ENCODE measurements at regions not wholly inside any gene's neighbourhood (a gene's known extent, or its start where the extent isn't known, plus 50 kb on each side); places are given as distances from the start of the nearest gene placed in this dataset.
"Not testable (repeated sequence)": the region's sequence is repeated elsewhere in the genome, so short reads cannot be mapped to it uniquely, and the experiment has no call there.

- DNase-seq = no peak
Observed at GRCh38 chr6:99808992-99809391, 185.0 kb downstream of the MCHR2 start.

- DNase-seq = no peak
Observed at GRCh38 chr6:99810295-99810694, 183.7 kb downstream of the MCHR2 start.

- no peak for DNase-seq
Observed at GRCh38 chr6:99810942-99811620, 182.9 kb downstream of the MCHR2 start.

GRCh38 chr6:99811636-99812035, 182.4 kb downstream of the MCHR2 start:
- DNase-seq = no peak

- DNase-seq = no peak
Observed at GRCh38 chr6:99813565-99813964, 180.5 kb downstream of the MCHR2 start.

GRCh38 chr6:99814230-99814928, 179.6 kb downstream of the MCHR2 start:
- no peak for DNase-seq

- DNase-seq = no peak
Observed at GRCh38 chr6:99816795-99817194, 177.2 kb downstream of the MCHR2 start.

GRCh38 chr6:99818161-99818560, 175.9 kb downstream of the MCHR2 start:
- no peak for DNase-seq

GRCh38 chr6:99819853-99820252, 174.2 kb downstream of the MCHR2 start:
- DNase-seq = no peak

- DNase-seq = no peak
Observed at GRCh38 chr6:99821164-99821563, 172.9 kb downstream of the MCHR2 start.

- no peak for DNase-seq
Observed at GRCh38 chr6:99822741-99823512, 171.1 kb downstream of the MCHR2 start.

GRCh38 chr6:99823513-99824235, 170.3 kb downstream of the MCHR2 start:
- DNase-seq = not testable (repeated sequence)

- no peak for DNase-seq
Observed at GRCh38 chr6:99833034-99833433, 161.0 kb downstream of the MCHR2 start.

- DNase-seq = no peak
Observed at GRCh38 chr6:99836471-99836870, 157.6 kb downstream of the MCHR2 start.

- no peak for DNase-seq
Observed at GRCh38 chr6:99838607-99839006, 155.4 kb downstream of the MCHR2 start.

- DNase-seq = no peak
Observed at GRCh38 chr6:99841297-99841696, 152.7 kb downstream of the MCHR2 start.

GRCh38 chr6:99846006-99846405, 148.0 kb downstream of the MCHR2 start:
- DNase-seq = no peak

- DNase-seq = no peak
Observed at GRCh38 chr6:99850841-99851240, 143.2 kb downstream of the MCHR2 start.

GRCh38 chr6:99852031-99852430, 142.0 kb downstream of the MCHR2 start:
- no peak for DNase-seq

GRCh38 chr6:99867026-99867425, 127.0 kb downstream of the MCHR2 start:
- DNase-seq = no peak

- DNase-seq = peak; percentile 33
Observed at GRCh38 chr6:99868074-99868702, 125.8 kb downstream of the MCHR2 start.
